VCaP (cell line): ENCODE measurements at regions not wholly inside any gene's neighbourhood (a gene's known extent, or its start where the extent isn't known, plus 50 kb on each side); places are given as distances from the start of the nearest gene placed in this dataset.

ENCODE experiments used
- H3K27ac ChIP-seq: fragments of 450-650 bp; 2 replicates; pipeline ENCODE4 v1.5.1; 2017
- TF ChIP-seq, protein P1 (sequence below): fragments of 450-650 bp; conservative IDR thresholded peaks from 2 replicates; pipeline ENCODE4 v1.5.1; 2017; ENCODE audit warnings: mild to moderate bottlenecking, moderate library complexity

GRCh38 chr13:105569816-105570215 is 965.6 kb downstream of the EFNB2 start:
- H3K27ac ChIP-seq: no peak overlapping the region
- TF ChIP-seq, protein P1, sequence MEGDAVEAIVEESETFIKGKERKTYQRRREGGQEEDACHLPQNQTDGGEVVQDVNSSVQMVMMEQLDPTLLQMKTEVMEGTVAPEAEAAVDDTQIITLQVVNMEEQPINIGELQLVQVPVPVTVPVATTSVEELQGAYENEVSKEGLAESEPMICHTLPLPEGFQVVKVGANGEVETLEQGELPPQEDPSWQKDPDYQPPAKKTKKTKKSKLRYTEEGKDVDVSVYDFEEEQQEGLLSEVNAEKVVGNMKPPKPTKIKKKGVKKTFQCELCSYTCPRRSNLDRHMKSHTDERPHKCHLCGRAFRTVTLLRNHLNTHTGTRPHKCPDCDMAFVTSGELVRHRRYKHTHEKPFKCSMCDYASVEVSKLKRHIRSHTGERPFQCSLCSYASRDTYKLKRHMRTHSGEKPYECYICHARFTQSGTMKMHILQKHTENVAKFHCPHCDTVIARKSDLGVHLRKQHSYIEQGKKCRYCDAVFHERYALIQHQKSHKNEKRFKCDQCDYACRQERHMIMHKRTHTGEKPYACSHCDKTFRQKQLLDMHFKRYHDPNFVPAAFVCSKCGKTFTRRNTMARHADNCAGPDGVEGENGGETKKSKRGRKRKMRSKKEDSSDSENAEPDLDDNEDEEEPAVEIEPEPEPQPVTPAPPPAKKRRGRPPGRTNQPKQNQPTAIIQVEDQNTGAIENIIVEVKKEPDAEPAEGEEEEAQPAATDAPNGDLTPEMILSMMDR: no peak

GRCh38 chr13:105567951-105568525 is 967.4 kb downstream of the EFNB2 start:
- TF ChIP-seq, protein P1: no peak
- H3K27ac ChIP-seq: no peak overlapping the region

DNA sequence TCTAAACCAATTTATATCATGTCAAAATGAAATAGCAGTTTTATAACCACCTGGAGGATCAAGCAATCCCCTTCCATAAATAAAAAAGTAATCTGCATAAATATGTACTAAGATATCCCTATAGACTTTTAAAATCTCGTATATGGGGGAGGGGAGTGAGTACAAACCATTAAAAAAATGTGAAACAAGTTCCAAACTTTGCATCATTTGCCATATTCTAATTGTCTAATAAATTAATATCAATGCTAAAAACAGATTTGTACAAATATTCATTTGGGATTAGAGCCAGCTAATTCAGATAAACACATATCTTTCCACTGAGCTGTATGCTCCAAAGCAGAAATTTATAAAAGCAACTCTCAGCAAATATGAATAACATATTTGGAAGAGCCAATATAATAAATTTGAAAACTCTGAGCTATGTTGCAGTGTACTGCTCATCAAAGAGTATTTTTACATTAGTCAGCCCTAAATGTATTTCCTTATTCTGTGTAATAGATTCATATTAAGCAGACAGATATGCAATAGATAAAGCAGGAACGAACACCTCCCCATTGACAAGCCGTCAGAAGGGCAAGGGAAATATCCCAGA is 970.2 kb downstream of the EFNB2 start:
- TF ChIP-seq, protein P1: no peak

DNA sequence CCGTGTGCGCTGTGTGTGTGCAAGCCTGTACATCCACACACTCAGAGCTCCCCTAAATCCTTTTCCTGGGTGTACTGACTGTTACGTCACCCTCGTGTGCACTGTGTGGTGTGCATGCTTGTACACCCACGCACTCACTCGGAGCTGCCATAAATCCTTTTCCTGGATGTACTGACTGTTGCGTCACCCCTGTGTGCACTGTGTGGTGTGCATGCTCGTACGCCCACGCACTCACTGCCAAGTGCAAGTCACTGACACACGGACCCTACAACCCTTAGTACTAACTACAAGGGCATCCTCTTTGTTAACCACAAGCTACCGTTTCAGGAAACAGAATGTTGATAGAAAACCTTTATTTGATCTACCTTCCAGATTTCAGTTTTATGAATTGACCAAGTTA is 983.4 kb downstream of the EFNB2 start:
- TF ChIP-seq, protein P1: no peak
- no peak overlapping the region for H3K27ac ChIP-seq

More for the DNA sequence above, 970.2 kb downstream of the EFNB2 start:
- H3K27ac ChIP-seq: no peak overlapping the region

DNA sequence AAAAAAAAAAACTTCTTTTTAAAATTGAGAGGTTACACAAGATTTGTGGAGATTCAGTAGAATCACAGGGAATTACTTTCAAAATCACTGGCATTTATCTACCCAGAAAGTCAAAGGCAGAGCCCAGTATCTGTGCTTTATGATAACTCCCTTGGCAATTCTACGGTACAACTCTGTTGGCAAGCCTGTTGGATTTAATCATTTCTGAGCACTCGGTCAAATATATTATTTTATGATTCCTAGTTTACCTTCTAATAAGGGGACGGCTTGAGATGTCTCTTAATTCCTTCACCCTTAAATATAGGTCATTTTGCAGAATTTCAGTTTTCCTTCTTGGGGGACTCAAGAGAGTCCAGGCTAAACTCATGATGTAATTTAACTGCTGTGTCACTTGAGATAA is 987.6 kb downstream of the EFNB2 start:
- H3K27ac ChIP-seq: no peak overlapping the region

GRCh38 chr13:105545811-105546210 is 989.7 kb downstream of the EFNB2 start:
- no peak overlapping the region for H3K27ac ChIP-seq
- TF ChIP-seq, protein P1: no peak

More for the DNA sequence above, 987.6 kb downstream of the EFNB2 start:
- TF ChIP-seq, protein P1: no peak

DNA sequence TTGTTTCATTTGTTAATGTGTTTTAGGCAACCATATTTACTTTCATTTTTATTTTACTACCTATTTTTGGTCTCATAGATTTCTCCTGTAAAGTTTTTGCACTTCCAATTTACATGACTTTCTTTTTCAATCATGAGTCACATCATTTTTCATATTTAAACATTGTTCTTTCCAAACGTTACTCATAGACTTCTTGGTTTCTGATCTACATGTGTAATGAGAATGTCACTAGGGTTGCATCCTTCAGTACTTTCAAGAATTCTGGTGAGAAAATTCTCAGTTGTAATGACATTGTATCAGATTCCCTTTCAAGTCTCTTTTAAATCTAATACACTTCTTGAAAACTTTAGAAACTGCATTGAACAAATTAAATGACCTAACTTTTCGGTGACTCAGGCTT is 991.7 kb downstream of the EFNB2 start:
- TF ChIP-seq, protein P1: no peak
- no peak overlapping the region for H3K27ac ChIP-seq
